Activated naive CD4-positive, alpha-beta T cell (primary cell): ENCODE measurements at regions not wholly inside any gene's neighbourhood (a gene's known extent, or its start where the extent isn't known, plus 50 kb on each side); places are given as distances from the start of the nearest gene placed in this dataset.
"Not testable (repeated sequence)": the region's sequence is repeated elsewhere in the genome, so short reads cannot be mapped to it uniquely, and the experiment has no call there.

Source experiments
- DNase-seq, 4 experiments: peaks; one replicate each; lab custom pipeline; 2025; lab: John Stamatoyannopoulos, UW

DNA sequence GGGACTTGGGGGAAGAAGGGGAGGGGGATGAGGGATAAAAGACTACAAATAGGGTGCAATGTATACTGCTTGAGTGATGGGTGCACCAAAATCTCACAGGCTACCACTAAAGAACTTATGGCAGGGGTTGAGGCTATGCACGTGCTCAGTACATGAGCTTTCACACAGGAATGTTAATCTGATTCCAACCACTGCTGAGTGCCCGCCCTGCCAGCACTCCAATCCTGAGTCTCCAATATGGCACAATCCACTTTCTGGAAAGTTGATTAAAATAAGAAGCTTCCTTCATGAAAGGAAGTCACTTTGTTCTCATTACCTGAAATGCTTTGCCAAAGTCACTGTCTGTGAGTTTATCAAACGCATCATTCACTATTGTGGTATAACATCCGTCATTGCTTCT is 463.0 kb downstream of the IRS2 start:
- DNase-seq: no peak

DNA sequence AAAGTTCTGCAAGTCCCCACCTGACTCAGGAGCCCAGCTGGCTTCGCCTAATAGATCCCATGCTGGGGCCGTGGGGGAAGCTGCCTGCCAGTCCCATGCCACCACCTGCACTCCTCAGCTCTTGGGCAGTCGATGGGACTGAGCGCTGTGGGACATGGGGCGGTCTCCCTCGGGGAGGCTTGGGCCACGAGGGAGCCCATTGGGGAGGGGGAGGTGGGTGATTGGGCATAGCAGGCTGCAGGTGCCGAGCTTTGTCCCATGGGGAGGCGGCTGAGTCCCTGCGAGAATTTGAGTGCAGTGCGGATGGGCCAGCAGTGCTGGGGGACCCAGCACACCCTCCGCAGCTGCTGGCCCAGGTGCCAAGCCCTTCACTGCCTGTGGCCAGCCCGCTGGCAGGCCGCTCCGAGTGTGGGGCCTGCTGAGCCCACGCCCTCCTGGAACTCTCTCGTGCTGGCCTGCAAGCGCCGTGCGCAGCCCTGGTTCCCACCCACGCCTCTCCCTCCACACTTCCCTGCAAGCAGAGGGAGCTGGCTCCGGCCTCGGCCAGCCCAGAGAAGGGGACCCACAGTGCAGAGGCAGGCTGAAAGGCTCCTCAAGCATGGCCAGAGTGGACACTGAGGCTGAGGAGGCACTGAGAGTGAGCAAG is 467.3 kb downstream of the IRS2 start:
- no peak for DNase-seq

DNA sequence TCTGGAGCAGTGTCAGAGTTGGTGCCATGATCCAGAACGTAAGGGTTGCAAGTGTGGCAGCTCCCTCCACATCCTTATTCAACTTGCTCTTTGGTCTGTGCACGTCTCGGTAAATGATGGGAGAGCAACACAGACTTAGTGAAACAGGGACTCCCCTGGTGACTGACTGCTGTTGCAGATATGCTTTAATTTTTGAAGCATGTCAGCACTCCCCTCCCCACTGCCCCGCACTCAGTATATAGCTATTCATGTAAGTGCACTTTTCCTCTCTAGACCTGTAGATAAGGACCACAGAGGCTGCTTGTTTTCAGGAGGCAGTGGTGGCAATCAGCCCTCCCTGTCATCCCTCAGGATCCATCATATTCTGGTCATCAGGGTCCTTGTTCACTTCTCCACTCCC is 470.9 kb downstream of the IRS2 start:
- DNase-seq: no peak

DNA sequence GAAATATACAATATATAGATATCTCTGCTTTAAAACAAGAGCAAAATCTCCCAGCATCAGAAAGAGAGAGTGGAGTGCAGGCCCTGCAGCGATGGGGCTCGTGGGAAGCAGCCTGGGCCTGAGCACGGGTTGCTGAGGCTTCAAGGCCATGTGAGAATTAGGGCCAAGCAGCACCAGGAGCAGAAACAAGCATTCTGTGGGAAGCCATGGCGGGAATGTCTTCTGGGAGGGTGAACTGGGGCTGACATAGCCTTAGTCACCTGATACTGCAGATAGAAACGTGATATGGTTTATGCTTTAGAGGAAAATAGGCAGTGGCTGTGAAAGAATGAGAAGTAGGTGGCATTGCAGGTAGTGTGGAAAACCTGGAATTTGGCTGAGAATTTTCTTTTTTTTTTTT is 472.3 kb downstream of the IRS2 start:
- no peak for DNase-seq

DNA sequence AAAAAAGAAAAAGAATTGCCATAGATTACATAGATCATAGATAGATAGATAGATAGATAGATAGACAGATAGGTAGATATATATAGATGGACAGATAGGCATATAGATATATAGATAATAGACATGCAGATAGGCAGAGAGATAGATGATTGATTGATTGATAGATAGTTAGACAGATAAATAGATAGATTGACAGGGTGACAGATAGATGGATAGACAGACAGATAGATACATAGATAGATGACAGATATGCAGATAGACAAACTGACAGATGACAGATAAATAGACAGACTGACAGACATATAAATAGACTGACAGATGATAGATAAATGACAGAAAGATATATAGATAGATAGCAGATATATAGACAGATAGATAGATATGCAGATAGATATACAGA is 474.0 kb downstream of the IRS2 start:
- DNase-seq: no peak

DNA sequence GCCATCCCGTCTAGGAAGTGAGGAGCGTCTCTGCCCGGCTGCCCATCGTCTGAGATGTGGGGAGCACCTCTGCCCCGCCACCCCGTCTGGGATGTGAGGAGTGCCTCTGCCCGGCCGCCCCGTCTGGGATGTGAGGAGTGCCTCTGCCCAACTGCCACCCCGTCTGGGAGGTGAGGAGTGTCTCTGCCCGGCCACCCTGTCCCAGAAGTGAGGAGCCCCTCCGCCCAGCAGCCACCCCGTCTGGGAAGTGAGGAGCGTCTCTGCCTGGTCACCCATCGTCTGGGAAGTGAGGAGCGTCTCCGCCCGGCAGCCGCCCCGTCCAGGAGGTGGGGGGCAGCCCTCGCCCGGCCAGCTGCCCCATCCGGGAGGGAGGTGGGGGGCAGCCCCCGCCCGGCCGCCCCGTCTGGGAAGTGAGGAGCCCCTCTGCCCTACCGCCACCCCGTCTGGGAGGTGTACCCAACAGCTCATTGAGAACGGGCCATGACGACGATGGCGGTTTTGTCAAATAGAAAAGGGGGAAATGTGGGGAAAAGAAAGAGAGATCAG is 474.9 kb downstream of the IRS2 start:
- not testable (repeated sequence) for DNase-seq

DNA sequence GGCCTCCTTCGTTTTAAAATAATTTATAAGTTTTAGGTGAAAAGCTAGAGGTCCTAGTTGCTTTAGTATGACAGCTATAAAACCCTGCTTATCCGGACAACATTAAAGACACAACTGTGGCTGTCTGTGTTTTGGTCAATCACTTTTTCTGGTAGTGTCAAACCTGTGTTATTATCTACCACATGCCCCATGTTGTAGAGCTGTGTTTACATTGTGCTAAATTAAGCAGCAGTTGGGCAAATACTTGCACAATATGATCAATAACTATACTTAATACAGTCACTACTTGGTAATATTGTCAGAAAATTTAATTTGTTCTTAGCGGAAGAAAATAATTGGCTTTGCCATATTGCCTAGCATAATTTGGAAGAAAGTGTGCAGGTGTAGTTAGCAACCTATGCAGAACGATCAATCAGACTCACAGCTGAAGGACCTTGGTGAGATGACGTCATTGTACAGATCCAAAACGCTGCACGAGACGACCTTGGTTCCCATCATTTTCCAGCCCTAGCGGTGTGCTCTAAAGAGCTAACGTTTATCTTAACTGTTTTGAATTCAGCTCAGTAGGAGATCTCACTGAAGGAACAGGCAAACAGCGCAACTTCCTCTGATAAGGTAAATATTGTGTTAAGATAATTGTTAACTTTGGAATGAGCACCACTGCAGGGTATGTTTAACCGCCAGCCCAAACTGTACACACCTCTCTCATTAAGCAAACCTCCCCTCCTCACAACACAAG is 476.6 kb downstream of the IRS2 start:
- DNase-seq: no peak

DNA sequence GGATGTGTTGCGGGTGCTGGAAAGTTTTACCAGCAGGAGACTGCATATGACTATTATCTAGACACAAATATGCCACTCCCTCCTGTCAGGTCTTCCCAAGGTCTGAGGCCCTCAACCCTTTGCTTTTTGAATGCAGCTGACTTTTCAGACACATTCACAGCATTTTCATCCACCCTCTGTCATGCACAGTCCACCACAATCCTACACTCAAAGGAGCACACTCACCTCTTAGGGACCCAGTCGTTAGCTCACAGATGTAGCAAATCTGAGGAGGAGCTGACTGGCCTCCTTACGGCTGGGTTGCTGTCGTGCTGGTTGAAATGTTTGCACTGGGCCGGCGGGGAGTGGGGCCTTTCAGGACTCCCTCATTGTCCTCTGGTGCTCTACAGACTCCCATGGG is 479.4 kb downstream of the IRS2 start:
- DNase-seq: no peak

DNA sequence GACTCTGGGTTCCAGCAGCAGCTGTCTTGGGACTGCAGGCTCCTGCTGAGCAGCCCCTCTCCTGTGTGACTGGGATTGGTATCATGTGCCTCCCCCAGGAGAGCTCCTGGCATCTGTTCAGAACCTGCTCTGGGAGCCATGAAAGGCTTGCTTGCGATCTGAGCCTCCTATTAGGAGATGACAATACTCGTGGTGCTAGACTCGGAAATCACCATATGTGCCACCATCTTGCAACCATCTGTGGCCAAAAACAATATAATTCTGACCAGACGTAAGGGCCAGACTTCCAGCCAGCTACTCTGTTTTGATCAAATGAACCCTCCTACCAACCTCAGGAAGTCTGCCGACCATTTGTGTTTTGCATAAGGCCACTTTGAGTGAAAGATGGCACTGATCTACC is 484.7 kb downstream of the IRS2 start:
- DNase-seq: no peak

DNA sequence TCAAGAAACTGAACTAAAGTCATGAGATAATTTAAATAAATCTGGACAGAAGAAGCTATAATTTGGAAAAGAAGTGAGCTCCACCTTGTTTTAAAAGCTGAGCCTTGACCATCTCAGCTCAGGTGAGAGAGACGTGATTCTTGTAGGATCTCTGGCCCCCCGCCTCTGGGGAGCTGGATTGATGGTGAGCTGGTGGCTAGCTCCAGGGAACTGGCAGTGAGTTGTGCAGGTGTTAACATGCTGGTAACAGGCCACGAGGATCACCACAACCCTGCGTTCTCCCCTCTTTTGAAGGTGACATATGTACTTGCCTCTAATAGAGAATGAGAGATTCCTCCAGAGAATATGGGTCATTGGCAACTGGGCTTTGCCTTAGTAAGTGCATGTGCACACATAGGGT is 485.1 kb downstream of the IRS2 start:
- DNase-seq: no peak

DNA sequence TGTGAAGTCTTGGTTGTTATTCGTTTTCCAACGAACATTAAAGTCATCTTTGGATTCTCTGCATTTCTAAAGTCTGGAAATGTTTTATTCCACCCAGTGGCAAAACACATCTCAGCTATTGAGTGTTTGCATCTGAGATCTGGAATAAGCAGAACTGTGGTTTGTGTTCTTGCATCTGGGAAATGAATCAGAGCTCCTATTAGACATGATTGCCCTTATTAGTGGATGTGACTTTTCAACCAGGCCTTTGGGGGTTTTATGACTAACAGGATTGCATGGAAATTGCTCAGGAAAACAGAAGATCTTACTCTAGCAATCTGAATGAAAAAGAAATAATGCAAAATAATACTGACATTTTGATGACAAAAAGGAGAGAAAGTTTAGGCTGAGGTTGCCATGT is 488.8 kb downstream of the IRS2 start:
- no peak for DNase-seq

DNA sequence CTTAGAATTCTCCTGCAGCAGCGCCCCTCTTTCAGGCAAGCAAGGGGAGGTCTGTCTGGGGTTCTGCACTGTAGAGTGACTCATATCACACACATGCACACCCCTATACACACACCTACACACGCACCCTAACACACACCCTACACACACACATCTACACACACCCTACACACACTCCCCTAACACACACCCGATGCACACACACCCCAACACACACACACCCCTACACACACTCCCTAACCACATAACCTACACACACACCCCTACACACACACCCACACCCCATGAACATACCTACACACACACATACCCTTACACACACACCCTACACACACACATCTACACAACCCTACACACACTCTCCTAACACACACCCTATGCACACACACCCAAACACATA is 493.2 kb downstream of the IRS2 start:
- no peak for DNase-seq

DNA sequence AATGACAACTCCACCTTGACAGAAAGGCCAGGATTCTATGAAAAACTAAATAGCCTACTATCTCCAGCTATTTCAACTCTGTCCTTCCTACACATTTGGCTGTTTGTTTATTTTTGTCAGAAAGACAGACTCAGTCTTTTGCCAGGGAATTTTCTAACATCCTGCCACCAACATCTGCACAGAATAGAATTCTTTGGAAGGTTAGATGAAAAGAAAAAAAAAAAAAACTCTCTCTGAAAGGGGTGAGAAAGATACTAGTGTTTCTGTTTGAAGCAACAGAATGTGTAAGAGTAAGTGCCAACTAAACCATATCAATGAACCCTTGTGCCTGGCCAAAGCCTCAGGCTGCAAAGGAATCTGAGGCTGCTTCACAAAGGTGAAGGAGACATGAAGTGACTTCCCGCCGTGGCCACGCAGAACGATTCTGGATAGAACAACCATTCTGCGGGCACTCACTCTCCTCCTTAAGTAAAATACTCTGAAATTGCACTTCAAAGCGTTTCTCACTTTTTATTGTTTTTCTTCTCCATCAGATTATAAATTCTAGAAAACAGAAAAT is 498.2 kb downstream of the IRS2 start:
- no peak for DNase-seq

DNA sequence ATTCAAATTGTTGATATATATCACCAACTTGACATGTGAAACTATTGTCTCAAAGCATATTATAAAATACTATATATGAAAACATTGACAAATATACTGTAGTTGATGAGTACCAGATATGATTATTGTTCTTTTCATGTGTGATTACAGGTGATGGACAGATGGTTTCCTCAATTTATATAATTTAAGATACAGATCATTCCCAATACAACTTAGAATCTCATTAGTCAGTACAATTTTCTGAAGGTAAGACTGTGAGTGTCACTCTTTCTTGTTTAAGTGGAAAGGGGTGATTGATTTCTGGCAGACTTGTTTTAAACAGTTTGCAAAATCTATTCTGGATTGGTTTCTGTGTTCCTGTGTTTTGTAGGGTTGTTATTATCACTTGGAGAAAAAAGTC is 498.8 kb downstream of the IRS2 start:
- DNase-seq: no peak

DNA sequence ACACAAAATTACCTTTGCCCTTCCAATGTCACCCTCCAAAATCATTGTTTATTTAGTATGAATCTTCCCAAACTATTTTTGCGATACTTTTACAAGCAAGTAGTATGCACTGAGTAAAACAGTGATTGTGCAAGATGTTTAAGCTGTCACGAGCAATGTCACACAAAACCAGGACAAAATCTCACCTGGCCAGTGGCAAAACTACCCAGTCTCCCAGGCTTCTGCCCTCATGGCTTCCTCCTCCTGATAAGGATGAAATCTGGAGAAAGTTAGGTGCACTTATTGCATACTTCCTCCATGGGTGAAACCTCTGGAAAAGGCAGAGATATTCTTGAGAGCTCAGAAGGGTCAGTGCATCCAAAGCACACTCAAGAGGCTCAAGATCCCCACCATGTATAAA is 500.8 kb downstream of the IRS2 start:
- DNase-seq: no peak

DNA sequence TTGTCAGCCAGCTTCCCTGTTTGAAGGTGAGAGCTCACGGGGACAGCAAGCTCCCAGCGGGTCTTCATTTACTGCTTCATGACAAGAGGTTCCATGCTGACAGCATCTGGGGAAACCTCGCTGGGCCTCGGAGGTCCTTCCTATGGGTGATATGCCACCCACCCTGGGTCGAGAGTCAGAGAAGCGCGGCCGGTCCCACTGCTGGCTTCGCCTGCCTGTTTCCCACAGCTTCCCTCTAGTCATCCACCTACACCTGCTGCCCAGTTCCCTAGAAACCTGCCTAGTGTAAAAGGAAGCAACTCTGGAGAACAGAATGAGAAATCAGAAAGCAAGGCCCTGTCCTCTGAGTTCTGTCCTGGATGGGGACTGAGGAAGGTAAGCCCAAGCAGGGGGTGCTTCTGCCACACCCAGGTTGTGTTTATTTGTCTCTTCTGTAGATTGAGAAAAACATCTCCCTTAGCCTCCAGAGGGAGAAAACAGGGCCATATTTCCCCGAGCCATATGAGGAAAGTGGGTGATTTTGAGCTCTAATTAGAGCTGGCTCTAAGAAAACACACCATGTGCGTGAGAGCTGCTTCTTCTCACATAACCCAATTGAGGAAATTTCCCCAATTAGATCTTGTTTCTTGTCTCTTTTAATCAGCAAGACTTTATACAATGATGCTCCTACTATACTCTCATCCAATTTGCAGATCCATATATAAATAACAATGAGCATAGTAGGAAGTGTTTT is 504.3 kb downstream of the IRS2 start:
- DNase-seq: no peak

DNA sequence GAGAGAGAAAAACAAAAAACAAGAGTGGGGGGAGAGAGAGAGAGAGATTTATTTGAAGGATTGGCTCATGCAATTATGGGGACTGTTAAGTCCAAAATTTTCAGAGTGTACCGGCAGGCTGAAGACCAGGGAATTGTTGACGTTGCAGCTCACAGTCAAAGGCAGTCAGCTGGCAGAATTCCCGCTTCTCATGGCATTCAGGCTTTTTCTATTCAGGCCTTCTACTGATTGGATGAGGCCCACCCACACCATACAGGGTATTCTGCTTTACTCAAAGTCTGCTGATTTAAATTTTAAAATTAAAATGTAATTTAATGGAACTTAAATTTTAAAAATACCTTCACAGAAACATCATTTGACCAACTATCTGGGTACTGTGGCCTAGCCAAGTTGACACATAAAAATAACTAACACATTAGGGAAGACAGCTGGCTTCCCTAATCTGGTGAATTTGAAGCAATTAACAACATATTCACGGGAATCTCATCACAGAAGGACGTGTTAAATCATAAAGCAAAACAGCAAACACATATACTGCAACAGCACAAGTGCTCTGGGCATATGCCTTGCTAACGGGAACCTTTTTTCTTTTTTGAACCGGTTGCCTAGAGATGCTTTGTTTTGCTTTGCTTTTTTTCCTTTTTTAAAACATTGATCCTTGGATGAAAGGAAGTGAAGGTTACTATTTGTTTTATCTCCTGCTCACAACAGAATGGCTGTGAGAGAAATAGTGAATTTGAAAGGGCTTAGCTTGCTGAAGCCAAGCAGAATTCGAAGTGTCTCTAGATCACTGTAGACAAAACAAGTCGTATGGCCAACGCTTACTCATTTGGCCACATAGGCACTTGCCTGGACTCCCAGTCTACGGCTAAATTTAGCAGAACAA is 505.1 kb downstream of the IRS2 start:
- no peak for DNase-seq

DNA sequence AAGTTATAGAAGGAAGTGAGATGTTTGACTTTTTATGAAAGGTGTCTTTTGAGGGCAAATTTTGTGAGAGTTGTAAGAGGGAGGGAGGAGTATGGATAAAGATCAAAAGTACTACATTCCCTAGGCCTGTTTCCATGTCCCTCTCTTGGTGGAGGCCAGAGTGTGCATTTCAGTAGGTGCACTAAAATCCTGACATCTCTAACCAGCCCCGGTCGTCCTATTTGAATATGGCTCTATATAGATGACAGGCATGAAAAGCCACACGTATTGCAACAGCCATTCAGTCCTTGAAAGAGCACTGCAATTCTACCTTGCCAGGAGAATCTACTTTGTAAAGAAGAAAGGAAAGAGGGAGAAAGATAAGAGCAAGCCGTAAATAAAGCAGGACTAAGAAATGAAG is 510.1 kb downstream of the IRS2 start:
- no peak for DNase-seq

DNA sequence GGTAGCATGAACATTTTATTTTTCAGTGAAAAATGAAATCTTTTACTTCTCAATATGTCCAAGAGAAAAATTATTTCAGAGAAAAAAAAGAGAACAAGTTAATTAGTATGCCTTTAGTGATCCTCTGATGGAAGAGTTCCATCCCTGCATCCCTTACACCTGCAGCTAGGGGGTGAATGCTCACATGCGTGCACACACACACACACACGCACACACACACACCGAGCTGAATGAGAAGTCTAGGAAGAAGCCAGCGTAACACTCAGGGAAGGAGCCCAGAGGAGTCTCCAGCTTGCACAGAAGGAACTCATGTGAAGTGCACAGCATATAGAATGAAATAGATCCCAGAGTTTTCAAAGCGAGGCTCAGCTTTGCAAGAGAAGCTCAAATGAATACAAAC is 510.5 kb downstream of the IRS2 start:
- no peak for DNase-seq

DNA sequence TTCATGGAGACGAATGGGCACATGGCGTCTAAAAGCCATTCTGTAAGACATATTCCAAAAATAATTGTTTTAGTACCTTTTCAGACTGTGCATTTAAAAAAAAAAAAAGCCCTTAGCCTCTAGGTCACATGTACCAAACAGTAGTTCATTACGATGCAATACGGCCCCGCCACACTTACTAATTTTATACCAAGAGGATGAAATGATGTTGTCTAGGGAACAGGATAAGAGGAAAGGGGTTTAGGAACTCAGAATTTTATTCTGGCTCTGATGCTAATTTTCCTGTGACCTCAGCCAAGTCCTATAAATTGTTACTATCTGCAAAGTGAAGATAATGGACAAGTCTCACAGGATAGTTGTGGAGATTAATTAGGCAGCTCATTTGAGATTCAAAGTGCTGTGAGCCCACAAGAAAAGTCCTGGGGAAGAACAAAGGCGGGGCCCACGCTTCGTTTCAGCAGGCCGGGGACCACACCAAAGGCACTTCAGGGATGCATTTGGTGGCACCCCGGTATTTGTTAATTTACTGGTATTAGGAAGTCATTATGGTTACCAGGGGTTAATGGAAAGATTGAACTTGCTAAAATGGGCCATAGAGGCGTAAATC is 511.1 kb downstream of the IRS2 start:
- no peak for DNase-seq

DNA sequence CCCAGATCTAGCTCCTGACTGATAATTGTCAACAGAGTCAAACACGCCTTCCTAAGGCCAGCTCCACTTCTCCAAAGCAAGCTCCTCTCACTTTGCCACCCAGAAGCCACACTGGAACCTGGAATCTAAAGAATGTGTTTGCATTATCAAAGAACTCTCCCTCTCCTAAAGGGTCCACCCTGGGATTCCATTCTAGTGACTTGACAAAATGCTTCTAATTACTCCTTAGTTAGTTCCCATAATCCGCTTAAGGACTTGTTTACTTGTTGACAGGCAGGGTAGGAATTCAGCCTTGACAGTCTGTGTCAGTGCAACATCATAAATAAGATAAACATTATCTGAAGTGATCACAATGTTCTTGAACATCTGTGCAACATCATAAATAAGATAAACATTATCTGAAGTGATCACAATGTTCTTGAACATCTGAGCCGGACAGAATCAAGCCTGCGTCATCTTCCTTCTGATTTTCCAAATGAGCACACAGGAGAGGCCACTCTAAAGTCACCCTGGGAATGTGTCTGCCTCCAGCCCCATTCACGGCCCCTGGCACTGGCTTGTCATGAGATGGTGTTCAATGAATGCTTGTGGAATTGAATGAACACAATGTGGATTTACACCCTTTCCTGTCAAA is 512.1 kb downstream of the IRS2 start:
- DNase-seq: no peak
